ENCODE measurements at regions not wholly inside any gene's neighbourhood (a gene's known extent, or its start where the extent isn't known, plus 50 kb on each side); places are given as distances from the start of the nearest gene placed in this dataset.
"Not testable (repeated sequence)": the region's sequence is repeated elsewhere in the genome, so short reads cannot be mapped to it uniquely, and the experiment has no call there.

- not testable (repeated sequence) for H3K4me3 Mint-ChIP-seq; H3K9me3 Mint-ChIP-seq; H3K36me3 Mint-ChIP-seq; DNase-seq (ENCODE audit: low spot score in 2 of 2); ATAC-seq (ENCODE audit: low read depth); H3K27me3 Mint-ChIP-seq; H3K4me1 Mint-ChIP-seq; H3K27ac Mint-ChIP-seq
These were observed 203.2 kb upstream of the LRRC61 start for GRCh38 chr7:150119966-150120365.

GRCh38 chr7:150125831-150126230 lies 197.3 kb upstream of the LRRC61 start:
- not testable (repeated sequence) for H3K4me1 Mint-ChIP-seq; H3K36me3 Mint-ChIP-seq; H3K4me3 Mint-ChIP-seq; H3K9me3 Mint-ChIP-seq; H3K27me3 Mint-ChIP-seq; H3K27ac Mint-ChIP-seq; ATAC-seq (ENCODE audit: low read depth); DNase-seq (ENCODE audit: low spot score in 2 of 2)

- not testable (repeated sequence) for H3K4me1 Mint-ChIP-seq; H3K27me3 Mint-ChIP-seq; ATAC-seq (ENCODE audit: low read depth); H3K27ac Mint-ChIP-seq; H3K36me3 Mint-ChIP-seq; H3K9me3 Mint-ChIP-seq; H3K4me3 Mint-ChIP-seq; DNase-seq (ENCODE audit: low spot score in 2 of 2)
These were observed 188.7 kb upstream of the LRRC61 start for GRCh38 chr7:150134451-150134850.

GRCh38 chr7:150135620-150136190 lies 187.4 kb upstream of the LRRC61 start:
- not testable (repeated sequence) for DNase-seq (ENCODE audit: low spot score in 2 of 2); H3K27me3 Mint-ChIP-seq; H3K27ac Mint-ChIP-seq; H3K4me3 Mint-ChIP-seq; H3K9me3 Mint-ChIP-seq; ATAC-seq (ENCODE audit: low read depth); H3K36me3 Mint-ChIP-seq; H3K4me1 Mint-ChIP-seq

- not testable (repeated sequence) for H3K9me3 Mint-ChIP-seq; DNase-seq (ENCODE audit: low spot score in 2 of 2); H3K4me3 Mint-ChIP-seq; H3K4me1 Mint-ChIP-seq; ATAC-seq (ENCODE audit: low read depth); H3K36me3 Mint-ChIP-seq; H3K27ac Mint-ChIP-seq; H3K27me3 Mint-ChIP-seq
These were observed 183.3 kb upstream of the LRRC61 start for GRCh38 chr7:150139840-150140239.

- not testable (repeated sequence) for H3K36me3 Mint-ChIP-seq; H3K4me3 Mint-ChIP-seq; H3K4me1 Mint-ChIP-seq; H3K27ac Mint-ChIP-seq; H3K9me3 Mint-ChIP-seq; H3K27me3 Mint-ChIP-seq; ATAC-seq (ENCODE audit: low read depth); DNase-seq (ENCODE audit: low spot score in 2 of 2)
These were observed 181.4 kb upstream of the LRRC61 start for GRCh38 chr7:150141525-150142345.

GRCh38 chr7:150146124-150146523 lies 177.0 kb upstream of the LRRC61 start:
- DNase-seq (ENCODE audit: low spot score in 2 of 2); H3K27me3 Mint-ChIP-seq; H3K36me3 Mint-ChIP-seq; H3K4me1 Mint-ChIP-seq; H3K9me3 Mint-ChIP-seq; ATAC-seq (ENCODE audit: low read depth); H3K4me3 Mint-ChIP-seq; H3K27ac Mint-ChIP-seq: not testable (repeated sequence)

GRCh38 chr7:150147524-150147923 lies 175.6 kb upstream of the LRRC61 start:
- not testable (repeated sequence) for H3K4me3 Mint-ChIP-seq, H3K27ac Mint-ChIP-seq

GRCh38 chr7:150156015-150156414 lies 167.1 kb upstream of the LRRC61 start:
- not testable (repeated sequence) for H3K4me1 Mint-ChIP-seq; H3K9me3 Mint-ChIP-seq; DNase-seq (ENCODE audit: low spot score in 2 of 2); H3K27ac Mint-ChIP-seq; H3K27me3 Mint-ChIP-seq; H3K36me3 Mint-ChIP-seq; ATAC-seq (ENCODE audit: low read depth); H3K4me3 Mint-ChIP-seq

More at GRCh38 chr7:150147524-150147923, 175.6 kb upstream of the LRRC61 start:
- H3K27me3 Mint-ChIP-seq; H3K4me1 Mint-ChIP-seq; ATAC-seq (ENCODE audit: low read depth); H3K36me3 Mint-ChIP-seq; DNase-seq (ENCODE audit: low spot score in 2 of 2); H3K9me3 Mint-ChIP-seq: not testable (repeated sequence)

GRCh38 chr7:150158696-150159095 lies 164.5 kb upstream of the LRRC61 start:
- H3K27me3 Mint-ChIP-seq; ATAC-seq (ENCODE audit: low read depth); H3K36me3 Mint-ChIP-seq; DNase-seq (ENCODE audit: low spot score in 2 of 2); H3K4me3 Mint-ChIP-seq; H3K9me3 Mint-ChIP-seq; H3K4me1 Mint-ChIP-seq; H3K27ac Mint-ChIP-seq: not testable (repeated sequence)

- H3K4me1 Mint-ChIP-seq; H3K27me3 Mint-ChIP-seq; H3K4me3 Mint-ChIP-seq; H3K27ac Mint-ChIP-seq; H3K36me3 Mint-ChIP-seq; H3K9me3 Mint-ChIP-seq; DNase-seq (ENCODE audit: low spot score in 2 of 2); ATAC-seq (ENCODE audit: low read depth): not testable (repeated sequence)
These were observed 153.6 kb upstream of the LRRC61 start for GRCh38 chr7:150169515-150169914.

GRCh38 chr7:150169943-150170490 lies 153.1 kb upstream of the LRRC61 start:
- not testable (repeated sequence) for H3K36me3 Mint-ChIP-seq; H3K4me3 Mint-ChIP-seq; H3K4me1 Mint-ChIP-seq; ATAC-seq (ENCODE audit: low read depth); DNase-seq (ENCODE audit: low spot score in 2 of 2); H3K27ac Mint-ChIP-seq; H3K9me3 Mint-ChIP-seq; H3K27me3 Mint-ChIP-seq

- not testable (repeated sequence) for H3K4me3 Mint-ChIP-seq; H3K27ac Mint-ChIP-seq; H3K36me3 Mint-ChIP-seq; DNase-seq (ENCODE audit: low spot score in 2 of 2); H3K4me1 Mint-ChIP-seq; H3K9me3 Mint-ChIP-seq; H3K27me3 Mint-ChIP-seq; ATAC-seq (ENCODE audit: low read depth)
These were observed 139.6 kb upstream of the LRRC61 start for GRCh38 chr7:150183602-150184001.

- H3K4me3 Mint-ChIP-seq; DNase-seq (ENCODE audit: low spot score in 2 of 2); H3K36me3 Mint-ChIP-seq; H3K27me3 Mint-ChIP-seq; H3K4me1 Mint-ChIP-seq; ATAC-seq (ENCODE audit: low read depth); H3K27ac Mint-ChIP-seq; H3K9me3 Mint-ChIP-seq: not testable (repeated sequence)
These were observed 133.2 kb upstream of the LRRC61 start for GRCh38 chr7:150189963-150190362.
